Duodenal mucosa (tissue), 2 donors: ENCODE measurements at regions not wholly inside any gene's neighbourhood (a gene's known extent, or its start where the extent isn't known, plus 50 kb on each side); places are given as distances from the start of the nearest gene placed in this dataset.

Experiments used
- H3K27ac ChIP-seq: one replicate; pipeline ENCODE4 v1.7.0; 2013; ENCODE audit warnings: low read depth, low read length
- H3K27me3 ChIP-seq, 2 donors: one replicate each; pipeline ENCODE4 v1.7.0; 2013; ENCODE audit warnings: low read length in 2 of 2, control low read depth in 1 of 2; ENCODE audit not compliant: insufficient read depth in 2 of 2, control insufficient read depth in 1 of 2
- H3K36me3 ChIP-seq, 2 donors: one replicate each; pipeline ENCODE4 v1.7.0; 2013; ENCODE audit warnings: low read length in 2 of 2, control low read depth in 1 of 2; ENCODE audit not compliant: insufficient read depth in 2 of 2, control insufficient read depth in 1 of 2
- H3K4me1 ChIP-seq, 2 donors: one replicate each; pipeline ENCODE4 v1.7.0; 2013; ENCODE audit warnings: low read length in 2 of 2, control low read depth in 1 of 2; ENCODE audit not compliant: insufficient read depth in 2 of 2, control insufficient read depth in 1 of 2
- H3K4me3 ChIP-seq, 2 donors: one replicate each; pipeline ENCODE4 v1.7.0; 2013; ENCODE audit warnings: low read length in 2 of 2, low read depth in 1 of 2
- H3K9ac ChIP-seq, 2 donors: one replicate each; pipeline ENCODE4 v1.7.0; 2013; ENCODE audit warnings: low read length in 2 of 2, low read depth in 1 of 2
- H3K9me3 ChIP-seq, 2 donors: one replicate each; pipeline ENCODE4 v1.7.0; 2013; ENCODE audit warnings: low read length in 2 of 2, control low read depth in 1 of 2; ENCODE audit not compliant: control insufficient read depth in 1 of 2

DNA sequence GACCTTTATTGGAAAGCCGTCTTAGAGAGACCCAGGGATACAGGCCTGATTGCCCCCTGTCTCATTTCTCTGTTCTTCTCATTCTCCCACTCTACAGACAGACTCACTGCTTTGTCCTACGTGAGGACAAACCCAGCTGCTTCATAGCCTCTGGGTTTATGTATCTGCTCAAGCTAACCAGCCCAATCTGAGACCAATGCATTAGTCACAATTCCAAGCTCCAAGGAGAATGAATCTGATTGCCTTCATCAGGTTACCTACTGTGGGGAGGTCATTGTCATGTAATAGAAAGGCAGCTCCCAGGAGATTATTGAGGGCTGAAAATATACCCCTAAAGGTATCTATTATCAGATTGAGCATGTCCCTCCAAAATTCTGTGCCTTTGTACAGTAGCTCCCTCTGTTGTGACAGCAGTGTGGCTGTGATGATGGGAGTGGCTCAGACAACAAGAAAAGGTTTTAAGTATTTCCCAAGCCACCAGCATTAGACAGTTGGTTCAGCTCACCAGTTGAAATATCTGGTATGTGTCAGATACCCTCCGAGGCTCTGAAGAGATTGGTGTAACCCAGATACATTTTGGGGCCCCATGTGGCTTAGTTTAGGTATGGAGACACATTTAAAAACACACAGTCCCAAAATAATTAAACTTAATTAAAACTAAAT is 123.1 kb upstream of the EEPD1 start:
- H3K27ac ChIP-seq = no peak overlapping the region
- no peaks in the 10 kb centered on the region for H3K36me3 ChIP-seq

DNA sequence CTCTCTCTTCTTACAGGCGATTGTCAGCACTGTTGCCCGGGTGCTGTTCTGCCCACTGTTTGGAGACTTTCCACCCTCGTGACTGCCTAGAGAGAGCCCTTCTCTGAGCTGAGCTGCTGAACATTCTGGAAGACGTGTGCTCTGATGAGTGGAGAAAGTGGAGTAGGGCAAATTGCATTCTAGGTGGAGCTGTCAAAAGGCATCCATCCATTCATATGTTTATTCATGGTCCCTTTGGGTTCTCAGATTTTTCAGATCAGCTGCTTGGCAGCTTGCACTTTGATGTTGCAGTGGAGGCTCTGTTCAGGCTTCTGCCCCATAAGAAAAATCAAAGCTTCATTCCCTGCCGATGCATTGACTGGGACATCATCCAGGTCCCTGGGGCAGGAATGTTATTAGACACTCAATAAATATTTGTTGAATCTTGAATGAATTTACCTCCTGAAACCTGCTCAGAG is 120.7 kb upstream of the EEPD1 start:
- no peak overlapping the region for H3K4me3 ChIP-seq
- H3K36me3 ChIP-seq = no peaks in the 10 kb centered on the region
- H3K4me1 ChIP-seq = peaks cover 10 to 17% of the 10 kb centered on the region in 2 donors
- no peaks in the 10 kb centered on the region for H3K27me3 ChIP-seq
- no peaks in the 10 kb centered on the region for H3K9me3 ChIP-seq
- no peak overlapping the region for H3K27ac ChIP-seq
- H3K9ac ChIP-seq = no peak overlapping the region

More for the DNA sequence above, 123.1 kb upstream of the EEPD1 start:
- Histone ChIP-seq H3K27me3 (no peaks in the 10 kb centered on the region), H3K4me3 (no peak overlapping the region), H3K9ac (no peak overlapping the region), H3K4me1 (no peaks in the 10 kb centered on the region), H3K9me3 (no peaks in the 10 kb centered on the region)

DNA sequence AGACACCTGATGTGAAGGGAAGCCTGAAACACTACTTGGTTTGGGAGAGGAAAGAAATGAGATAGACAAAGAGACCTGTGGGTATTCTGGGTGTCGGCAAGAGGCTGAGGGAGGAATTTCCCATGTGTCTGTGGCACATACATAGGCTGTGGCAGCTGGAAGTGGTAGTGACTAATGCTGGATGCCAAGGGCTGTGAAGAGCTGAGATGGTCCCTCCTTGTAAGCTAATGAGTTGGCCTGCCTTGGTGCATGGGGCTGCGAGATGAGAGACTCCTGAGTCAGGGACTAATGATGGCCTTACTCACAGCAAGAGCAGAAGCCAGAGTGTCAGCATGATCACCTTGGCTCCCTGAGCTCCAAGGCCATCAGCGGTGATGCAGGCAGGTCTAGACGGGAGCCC is 119.0 kb upstream of the EEPD1 start:
- H3K4me1 ChIP-seq = peaks cover 20 to 22% of the 10 kb centered on the region in 2 donors
- H3K36me3 ChIP-seq = no peaks in the 10 kb centered on the region
- H3K4me3 ChIP-seq = no peak overlapping the region
- no peaks in the 10 kb centered on the region for H3K27me3 ChIP-seq
- H3K9me3 ChIP-seq = no peaks in the 10 kb centered on the region
- H3K9ac ChIP-seq = no peak overlapping the region
- no peak overlapping the region for H3K27ac ChIP-seq

DNA sequence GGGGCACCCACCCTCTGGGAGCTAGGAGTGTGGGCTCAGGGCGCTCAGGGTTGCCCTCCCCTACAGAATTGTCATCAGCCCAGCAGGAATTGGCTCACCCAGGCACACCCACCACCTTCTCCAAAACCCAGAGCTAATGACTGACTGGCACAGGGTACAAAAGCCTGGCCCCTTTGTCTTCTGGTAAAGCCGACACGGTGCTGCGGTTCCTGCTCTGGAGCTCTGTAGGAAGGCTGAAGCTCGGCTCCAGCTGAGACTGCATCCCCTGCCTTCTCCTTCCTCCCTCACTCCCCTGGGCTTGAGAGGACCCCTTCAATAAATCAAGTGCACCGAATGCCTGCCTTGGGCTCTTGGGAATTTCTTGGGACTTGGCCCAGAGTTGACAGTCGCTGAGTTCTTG is 117.9 kb upstream of the EEPD1 start:
- H3K4me3 ChIP-seq = no peak overlapping the region
- H3K4me1 ChIP-seq = peaks cover 20 to 22% of the 10 kb centered on the region in 2 donors
- no peaks in the 10 kb centered on the region for H3K27me3 ChIP-seq
- no peak overlapping the region for H3K9ac ChIP-seq
- H3K9me3 ChIP-seq = no peaks in the 10 kb centered on the region
- H3K27ac ChIP-seq = no peak overlapping the region
- H3K36me3 ChIP-seq = no peaks in the 10 kb centered on the region

DNA sequence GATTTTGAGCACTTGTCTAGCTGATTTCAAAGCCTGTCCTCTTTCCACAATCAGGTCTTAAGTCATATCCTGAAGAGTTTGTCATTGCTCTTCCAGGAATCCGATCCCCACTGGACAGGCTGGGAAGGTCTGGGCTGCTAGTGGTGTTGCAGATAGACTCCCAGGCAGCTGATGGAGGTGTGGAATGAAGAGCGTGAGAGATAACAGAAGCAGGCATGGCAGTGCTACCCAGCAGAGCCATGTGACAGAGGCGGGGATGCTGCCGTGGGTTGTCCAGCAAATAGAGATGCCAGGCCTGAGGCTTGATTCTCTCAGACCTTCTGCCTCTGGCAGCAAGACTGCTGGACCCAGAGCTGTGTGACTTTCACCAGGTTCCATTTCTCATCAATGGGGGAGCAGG is 116.5 kb upstream of the EEPD1 start:
- Histone ChIP-seq H3K4me3 (no peak overlapping the region), H3K9ac (peak overlapping the region in 1 of 2 donors; percentile 3), H3K9me3 (no peaks in the 10 kb centered on the region), H3K36me3 (no peaks in the 10 kb centered on the region), H3K27me3 (no peaks in the 10 kb centered on the region), H3K4me1 (peaks cover 20 to 22% of the 10 kb centered on the region in 2 donors), H3K27ac (peak overlapping the region; percentile 30)

DNA sequence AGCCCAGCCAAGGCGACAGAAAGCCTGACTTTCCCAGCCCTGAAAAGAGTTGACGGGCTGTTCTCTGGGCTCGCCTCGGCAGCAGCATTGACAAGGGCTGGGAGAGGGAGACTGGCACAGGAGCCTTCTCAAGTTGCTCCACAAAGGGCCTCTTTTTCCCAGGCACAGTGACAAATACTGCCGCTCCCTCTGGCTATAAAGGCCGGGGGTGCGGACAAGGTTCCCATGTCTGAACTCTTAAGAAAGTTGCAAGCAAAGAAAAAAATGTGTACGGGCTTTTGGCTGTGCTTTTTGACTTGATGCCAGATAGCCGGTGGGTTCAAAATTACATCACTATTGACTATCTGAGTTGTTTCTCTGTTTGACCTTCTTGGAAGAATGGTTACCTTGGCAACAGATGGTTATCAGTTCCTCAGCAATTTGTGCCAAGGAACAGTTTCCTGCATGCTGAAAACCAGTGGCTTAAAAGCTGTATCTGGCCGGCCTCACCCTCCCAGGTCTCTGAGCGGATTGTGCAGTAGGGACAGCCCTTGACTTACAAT is 115.9 kb upstream of the EEPD1 start:
- H3K36me3 ChIP-seq = no peaks in the 10 kb centered on the region
- H3K9ac ChIP-seq = peak overlapping the region; percentile 3 to 12
- H3K4me1 ChIP-seq = peaks cover 20 to 22% of the 10 kb centered on the region in 2 donors
- H3K27ac ChIP-seq = peak overlapping the region; percentile 30
- no peaks in the 10 kb centered on the region for H3K27me3 ChIP-seq
- H3K4me3 ChIP-seq = peak overlapping the region in 1 of 2 donors; percentile 40
- H3K9me3 ChIP-seq = no peaks in the 10 kb centered on the region

DNA sequence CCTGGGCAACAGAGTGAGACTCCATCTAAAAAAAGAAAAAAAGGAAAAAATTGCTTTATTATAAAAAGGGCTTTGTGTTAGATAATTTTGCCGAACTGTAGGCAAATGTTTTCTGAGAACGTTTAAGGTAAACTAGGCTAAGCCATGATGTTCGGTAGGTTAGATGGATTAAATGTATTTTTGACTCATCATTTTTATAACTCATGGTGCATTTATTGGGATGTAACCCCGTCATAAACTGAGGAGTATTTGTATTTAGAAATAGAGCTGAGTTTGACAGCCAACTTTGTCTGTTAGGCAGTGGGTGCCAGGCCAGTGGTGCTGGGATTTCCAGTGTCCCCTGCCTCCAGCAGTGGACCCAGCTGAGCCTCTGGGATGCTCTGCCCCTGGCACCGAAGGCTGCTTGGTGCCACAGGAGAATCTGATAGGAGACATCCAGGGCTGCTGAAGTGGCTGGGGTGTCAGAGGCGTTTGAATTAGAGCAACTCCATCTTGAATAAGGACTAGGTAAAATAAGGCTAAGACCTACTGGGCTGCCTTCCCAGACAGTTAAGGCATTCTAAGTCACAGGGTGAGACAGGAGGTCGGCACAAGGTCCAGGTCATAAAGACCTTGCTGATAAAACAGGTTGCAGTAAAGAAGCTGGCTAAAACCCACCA is 114.9 kb upstream of the EEPD1 start:
- Histone ChIP-seq H3K4me3 (no peak overlapping the region), H3K4me1 (peaks cover 20 to 22% of the 10 kb centered on the region in 2 donors), H3K27ac (no peak overlapping the region), H3K9ac (no peak overlapping the region), H3K36me3 (no peaks in the 10 kb centered on the region), H3K27me3 (no peaks in the 10 kb centered on the region), H3K9me3 (no peaks in the 10 kb centered on the region)

DNA sequence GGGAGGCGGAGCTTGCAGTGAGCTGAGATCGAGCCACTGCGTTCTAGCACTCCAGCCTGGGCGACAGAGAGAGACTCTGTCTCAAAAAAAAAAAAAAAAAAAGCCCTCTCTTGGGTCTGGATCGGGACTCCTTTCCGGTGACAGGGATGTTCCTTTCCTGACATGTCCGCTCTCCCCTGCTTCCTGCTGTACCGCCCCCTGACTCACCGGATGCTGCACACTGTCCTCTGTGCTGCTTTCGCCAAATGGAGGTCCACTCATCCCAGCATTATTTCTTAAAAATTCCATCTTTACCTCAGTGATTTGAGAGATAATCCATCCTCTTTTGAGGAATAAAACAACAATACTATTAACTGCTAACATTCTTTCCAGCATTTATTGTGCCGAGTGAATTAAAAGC is 113.8 kb upstream of the EEPD1 start:
- peaks cover 20 to 22% of the 10 kb centered on the region in 2 donors for H3K4me1 ChIP-seq
- H3K9ac ChIP-seq = no peak overlapping the region
- H3K27me3 ChIP-seq = no peaks in the 10 kb centered on the region
- H3K9me3 ChIP-seq = no peaks in the 10 kb centered on the region
- H3K27ac ChIP-seq = no peak overlapping the region
- H3K4me3 ChIP-seq = no peak overlapping the region
- no peaks in the 10 kb centered on the region for H3K36me3 ChIP-seq

DNA sequence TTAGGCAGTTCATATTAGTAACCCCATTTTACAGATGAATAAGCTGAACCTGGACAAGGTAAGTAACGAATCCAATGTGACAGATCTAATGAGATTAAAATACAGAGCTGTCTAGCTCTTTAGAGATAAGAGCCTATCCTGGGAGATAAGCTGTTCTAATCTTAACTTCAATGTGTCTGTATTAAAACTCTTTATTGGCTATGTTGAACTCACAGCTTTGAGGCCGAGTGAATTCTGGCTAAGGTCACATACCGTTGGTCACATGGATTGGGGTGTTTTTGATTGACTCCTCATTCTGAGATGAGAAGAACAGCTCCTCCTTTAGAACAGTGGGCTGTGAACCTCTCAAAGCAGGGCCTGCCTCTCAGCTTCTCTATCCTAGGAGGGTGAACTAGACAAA is 113.4 kb upstream of the EEPD1 start:
- Histone ChIP-seq H3K36me3 (no peaks in the 10 kb centered on the region), H3K27me3 (no peaks in the 10 kb centered on the region), H3K4me1 (peaks cover 20 to 22% of the 10 kb centered on the region in 2 donors), H3K4me3 (no peak overlapping the region), H3K27ac (no peak overlapping the region), H3K9me3 (no peaks in the 10 kb centered on the region), H3K9ac (no peak overlapping the region)

DNA sequence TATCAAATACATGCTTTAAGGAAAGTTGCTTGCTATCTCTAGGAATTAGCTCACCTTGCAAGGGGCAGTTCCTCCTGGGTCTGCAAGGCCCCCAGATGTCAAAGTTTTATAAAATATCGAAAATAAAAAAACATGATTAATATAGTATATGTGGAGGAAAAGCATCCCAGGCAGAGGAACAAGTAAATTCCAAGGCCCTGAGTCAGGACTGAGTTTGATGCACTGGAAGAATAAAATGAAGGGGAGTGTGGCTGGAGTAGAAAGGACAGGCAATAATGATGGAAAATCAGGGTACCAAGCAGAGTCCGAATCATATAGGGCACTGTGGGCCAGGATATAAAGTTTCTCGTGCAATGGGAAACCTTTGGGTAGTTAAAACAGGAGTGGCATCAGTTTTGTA is 112.4 kb upstream of the EEPD1 start:
- Histone ChIP-seq H3K36me3 (no peaks in the 10 kb centered on the region), H3K27ac (no peak overlapping the region), H3K4me3 (no peak overlapping the region), H3K9me3 (no peaks in the 10 kb centered on the region), H3K4me1 (peaks cover 21% of the 10 kb centered on the region in 2 donors), H3K27me3 (no peaks in the 10 kb centered on the region), H3K9ac (no peak overlapping the region)
